ENCODE measurements at regions not wholly inside any gene's neighbourhood (a gene's known extent, or its start where the extent isn't known, plus 50 kb on each side); places are given as distances from the start of the nearest gene placed in this dataset.
"Not testable (repeated sequence)": the region's sequence is repeated elsewhere in the genome, so short reads cannot be mapped to it uniquely, and the experiment has no call there.

DNA sequence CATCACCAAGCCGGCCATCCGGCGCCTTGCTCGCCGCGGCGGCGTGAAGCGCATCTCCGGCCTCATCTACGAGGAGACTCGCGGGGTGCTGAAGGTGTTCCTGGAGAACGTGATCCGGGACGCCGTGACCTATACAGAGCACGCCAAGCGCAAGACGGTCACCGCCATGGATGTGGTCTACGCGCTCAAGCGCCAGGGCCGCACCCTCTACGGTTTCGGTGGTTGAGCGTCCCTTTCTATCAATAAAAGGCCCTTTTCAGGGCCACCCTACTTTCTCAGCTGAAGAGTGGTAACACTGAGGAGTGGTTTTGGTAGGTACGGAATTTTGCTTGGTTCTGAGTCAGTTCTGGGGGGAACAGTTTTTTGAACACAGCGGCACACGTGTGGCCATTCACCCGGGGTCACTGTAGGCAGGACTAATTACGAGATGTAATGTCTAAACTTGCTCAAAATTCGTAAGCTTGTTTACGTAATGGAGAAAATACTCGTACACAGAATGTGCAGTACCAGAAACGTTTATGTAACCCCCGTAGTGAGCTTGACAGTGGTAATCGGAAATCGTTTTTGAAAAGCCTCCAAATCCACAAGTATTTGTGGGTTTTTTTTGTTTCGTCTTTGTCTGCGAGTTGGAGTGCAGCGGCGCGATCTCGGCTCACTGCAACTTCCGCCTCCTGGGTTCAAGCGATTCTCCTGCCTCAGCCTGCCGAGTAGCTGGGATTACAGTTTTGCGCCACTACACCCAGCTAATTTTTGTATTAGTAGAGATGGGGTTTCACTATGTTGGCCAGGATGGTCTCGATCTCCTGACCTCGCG lies 87.8 kb downstream of the OR2B2 start (continued):
- peak; percentile 22; the same call in 1 of the 2 replicates for TF ChIP-seq ZNF441 (CRISPR knock-in tag; IDR thresholded peaks at IDR 0.05; ENCODE audit: borderline replicate concordance)
- TF ChIP-seq ELF1 (CRISPR knock-in tag; IDR thresholded peaks at IDR 0.05): peak; percentile 43; the same call in 1 of the 2 replicates
- peak; percentile 72 for TF ChIP-seq NFIC (IDR thresholded peaks at IDR 0.05; ENCODE audit: low read length)
- TF ChIP-seq ZNF562 (CRISPR knock-in tag; IDR thresholded peaks at IDR 0.05; ENCODE audit: borderline replicate concordance): 0 out of 2 replicates have a peak, but pooled peaks have one; percentile 25
- TF ChIP-seq, protein P1, sequence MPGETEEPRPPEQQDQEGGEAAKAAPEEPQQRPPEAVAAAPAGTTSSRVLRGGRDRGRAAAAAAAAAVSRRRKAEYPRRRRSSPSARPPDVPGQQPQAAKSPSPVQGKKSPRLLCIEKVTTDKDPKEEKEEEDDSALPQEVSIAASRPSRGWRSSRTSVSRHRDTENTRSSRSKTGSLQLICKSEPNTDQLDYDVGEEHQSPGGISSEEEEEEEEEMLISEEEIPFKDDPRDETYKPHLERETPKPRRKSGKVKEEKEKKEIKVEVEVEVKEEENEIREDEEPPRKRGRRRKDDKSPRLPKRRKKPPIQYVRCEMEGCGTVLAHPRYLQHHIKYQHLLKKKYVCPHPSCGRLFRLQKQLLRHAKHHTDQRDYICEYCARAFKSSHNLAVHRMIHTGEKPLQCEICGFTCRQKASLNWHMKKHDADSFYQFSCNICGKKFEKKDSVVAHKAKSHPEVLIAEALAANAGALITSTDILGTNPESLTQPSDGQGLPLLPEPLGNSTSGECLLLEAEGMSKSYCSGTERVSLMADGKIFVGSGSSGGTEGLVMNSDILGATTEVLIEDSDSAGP (CRISPR knock-in tag; IDR thresholded peaks at IDR 0.05; ENCODE audit: borderline replicate concordance): peak; percentile 73; the same call in 1 of the 2 replicates
- TF ChIP-seq PHF8 (CRISPR knock-in tag; IDR thresholded peaks at IDR 0.05): peak; percentile 37
- 0 out of 2 replicates have a peak, but pooled peaks have one; percentile 9 for TF ChIP-seq ZNF335 (CRISPR knock-in tag; IDR thresholded peaks at IDR 0.05)
- TF ChIP-seq SATB2 (CRISPR knock-in tag; IDR thresholded peaks at IDR 0.05): 0 out of 2 replicates have a peak, but pooled peaks have one; percentile 46
- TF ChIP-seq KDM2A (CRISPR knock-in tag; IDR thresholded peaks at IDR 0.05; ENCODE audit: borderline replicate concordance, low read depth): peak; percentile 56; the same call in 1 of the 2 replicates
- TF ChIP-seq ZNF605 (CRISPR knock-in tag; IDR thresholded peaks at IDR 0.05): 0 out of 2 replicates have a peak, but pooled peaks have one; percentile 21
- TF ChIP-seq FOXA1 (IDR thresholded peaks at IDR 0.05): not testable (repeated sequence)
- TF ChIP-seq FOXA1 (CRISPR knock-in tag; IDR thresholded peaks at IDR 0.05): peak; percentile 23; the same call in 1 of the 2 replicates
- peak; percentile 55 for TF ChIP-seq RBM39 (IDR thresholded peaks at IDR 0.05; ENCODE audit: low read depth, low read length, poor library complexity, severe bottlenecking)
- 0 out of 2 replicates have a peak, but pooled peaks have one; percentile 67 for TF ChIP-seq ZBTB42 (CRISPR knock-in tag; IDR thresholded peaks at IDR 0.05)
- peak; percentile 31; the same call in 1 of the 2 replicates for TF ChIP-seq UBTF (CRISPR knock-in tag; IDR thresholded peaks at IDR 0.05)
- peak; percentile 65; the same call in 1 of the 2 replicates for TF ChIP-seq MYPOP (CRISPR knock-in tag; IDR thresholded peaks at IDR 0.05)
- TF ChIP-seq, protein P2, sequence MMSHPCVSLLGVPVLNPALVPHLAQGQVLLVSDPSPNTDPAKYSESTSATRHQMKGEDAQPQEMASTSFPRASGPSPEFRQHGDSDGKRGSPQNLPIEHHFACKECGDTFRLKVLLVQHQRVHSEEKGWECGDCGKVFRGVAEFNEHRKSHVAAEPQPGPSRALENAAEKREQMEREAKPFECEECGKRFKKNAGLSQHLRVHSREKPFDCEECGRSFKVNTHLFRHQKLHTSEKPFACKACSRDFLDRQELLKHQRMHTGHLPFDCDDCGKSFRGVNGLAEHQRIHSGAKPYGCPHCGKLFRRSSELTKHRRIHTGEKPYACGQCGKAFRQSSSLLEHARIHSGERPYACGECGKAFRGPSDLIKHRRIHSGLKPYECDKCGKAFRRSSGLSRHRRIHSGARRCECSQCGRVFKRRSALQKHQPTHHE (CRISPR knock-in tag; IDR thresholded peaks at IDR 0.05; ENCODE audit: borderline replicate concordance): 0 out of 2 replicates have a peak, but pooled peaks have one; percentile 23
- TF ChIP-seq KAT8 (CRISPR knock-in tag; IDR thresholded peaks at IDR 0.05): peak; percentile 8; the same call in 1 of the 2 replicates
- TF ChIP-seq, protein P3, sequence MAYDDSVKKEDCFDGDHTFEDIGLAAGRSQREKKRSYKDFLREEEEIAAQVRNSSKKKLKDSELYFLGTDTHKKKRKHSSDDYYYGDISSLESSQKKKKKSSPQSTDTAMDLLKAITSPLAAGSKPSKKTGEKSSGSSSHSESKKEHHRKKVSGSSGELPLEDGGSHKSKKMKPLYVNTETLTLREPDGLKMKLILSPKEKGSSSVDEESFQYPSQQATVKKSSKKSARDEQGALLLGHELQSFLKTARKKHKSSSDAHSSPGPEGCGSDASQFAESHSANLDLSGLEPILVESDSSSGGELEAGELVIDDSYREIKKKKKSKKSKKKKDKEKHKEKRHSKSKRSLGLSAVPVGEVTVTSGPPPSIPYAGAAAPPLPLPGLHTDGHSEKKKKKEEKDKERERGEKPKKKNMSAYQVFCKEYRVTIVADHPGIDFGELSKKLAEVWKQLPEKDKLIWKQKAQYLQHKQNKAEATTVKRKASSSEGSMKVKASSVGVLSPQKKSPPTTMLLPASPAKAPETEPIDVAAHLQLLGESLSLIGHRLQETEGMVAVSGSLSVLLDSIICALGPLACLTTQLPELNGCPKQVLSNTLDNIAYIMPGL (CRISPR knock-in tag; IDR thresholded peaks at IDR 0.05; ENCODE audit: borderline replicate concordance in 1 of 2, low read depth in 1 of 2): peak in 1 of 2 experiments; percentile 65; a peak in 2 of 4 replicates

Data from HepG2 (cell line).